Mesendoderm (in vitro differentiated cells): ENCODE measurements at regions not wholly inside any gene's neighbourhood (a gene's known extent, or its start where the extent isn't known, plus 50 kb on each side); places are given as distances from the start of the nearest gene placed in this dataset.

Experiments
- DNase-seq: peaks from one replicate; pipeline ENCODE4 v3.0.0; 2013
- H2AK5ac ChIP-seq: 2 replicates; pipeline ENCODE4 v1.6.1; 2013; ENCODE audit warnings: low read length, inconsistent platforms
- H2BK120ac ChIP-seq: 2 replicates; pipeline ENCODE4 v1.6.1; 2013; ENCODE audit warnings: low read depth, mild to moderate bottlenecking, low read length, moderate library complexity, mixed read lengths
- H2BK15ac ChIP-seq: replicated peaks from 2 replicates; pipeline ENCODE4 v1.6.1; 2013; ENCODE audit warnings: low read depth, mild to moderate bottlenecking, moderate library complexity
- H2BK5ac ChIP-seq: 2 replicates; pipeline ENCODE4 v1.6.1; 2013; ENCODE audit warnings: low read length, inconsistent platforms
- H3K18ac ChIP-seq: 2 replicates; pipeline ENCODE4 v1.6.1; 2013; ENCODE audit warnings: mild to moderate bottlenecking, low read length, mixed read lengths
- H3K23ac ChIP-seq: one replicate; pipeline ENCODE4 v1.6.1; 2013; ENCODE audit warnings: low read length
- H3K27ac ChIP-seq: 2 replicates; pipeline ENCODE4 v1.5.1; 2013; ENCODE audit warnings: low read depth, mild to moderate bottlenecking, inconsistent platforms, low read length, moderate library complexity
- H3K27me3 ChIP-seq: 2 replicates; pipeline ENCODE4 v1.6.1; 2013; ENCODE audit warnings: low read length, control low read depth, mild to moderate bottlenecking, inconsistent platforms; ENCODE audit not compliant: insufficient read depth, poor library complexity
- H3K36me3 ChIP-seq: 2 replicates; pipeline ENCODE4 v1.6.1; 2013; ENCODE audit warnings: low read length, inconsistent platforms; ENCODE audit not compliant: control insufficient read depth, insufficient read depth
- H3K4ac ChIP-seq: one replicate; pipeline ENCODE4 v1.6.1; 2013; ENCODE audit warnings: low read depth, mild to moderate bottlenecking, low read length, moderate library complexity
- H3K4me1 ChIP-seq: 2 replicates; pipeline ENCODE4 v1.6.1; 2013; ENCODE audit warnings: low read depth, low read length, inconsistent platforms; ENCODE audit not compliant: control insufficient read depth
- H3K4me2 ChIP-seq: 2 replicates; pipeline ENCODE4 v1.6.1; 2013; ENCODE audit warnings: low read length
- H3K4me3 ChIP-seq: 2 replicates; pipeline ENCODE4 v1.5.1; 2013; ENCODE audit warnings: mild to moderate bottlenecking, low read length
- H3K56ac ChIP-seq: one replicate; pipeline ENCODE4 v1.6.1; 2013; ENCODE audit warnings: low read length
- H3K79me1 ChIP-seq: 2 replicates; pipeline ENCODE4 v1.6.1; 2013; ENCODE audit warnings: low read length, inconsistent platforms
- H3K79me2 ChIP-seq: 2 replicates; pipeline ENCODE4 v1.6.1; 2013; ENCODE audit warnings: mild to moderate bottlenecking, low read length; ENCODE audit not compliant: control insufficient read depth, insufficient read depth
- H3K9ac ChIP-seq: 2 replicates; pipeline ENCODE4 v1.6.1; 2013; ENCODE audit warnings: low read length, inconsistent platforms
- H4K5ac ChIP-seq: one replicate; pipeline ENCODE4 v1.6.1; 2013; ENCODE audit warnings: low read length
- H4K8ac ChIP-seq: one replicate; pipeline ENCODE4 v1.6.1; 2013; ENCODE audit warnings: low read depth, mild to moderate bottlenecking, control low read depth, low read length, moderate library complexity
- WGBS: extraction: QIAGEN DNeasy Blood & Tissue Kit; methylation state at CpG from one replicate; pipeline ENCODE4 v1.1.7; 2013; ENCODE audit warnings: low lambda C conversion rate, missing lambda C conversion rate; ENCODE audit not compliant: insufficient coverage; ENCODE audit errors: extremely low coverage; 5-methylcytosine and 5-hydroxymethylcytosine counted together

GRCh38 chr13:30026909-30027308, 176.5 kb upstream of the UBL3 start:
- no CpG with 5 or more reads among the region's 5 CpGs for WGBS
- DNase-seq: no peak
- Histone ChIP-seq H3K18ac (no peak overlapping the region), H3K23ac (no peak overlapping the region), H2AK5ac (no peak overlapping the region), H3K79me1 (no peaks in the 10 kb centered on the region), H3K4me2 (no peak overlapping the region), H3K79me2 (no peaks in the 10 kb centered on the region), H3K56ac (no peak overlapping the region), H3K36me3 (no peaks in the 10 kb centered on the region), H3K4me3 (no peak overlapping the region), H3K27me3 (no peaks in the 10 kb centered on the region), H3K27ac (no peak overlapping the region), H3K9ac (no peak overlapping the region), H4K5ac (no peak overlapping the region), H2BK5ac (no peak overlapping the region), H3K4ac (no peak overlapping the region), H2BK15ac (no peak overlapping the region), H3K4me1 (no peaks in the 10 kb centered on the region), H2BK120ac (no peak overlapping the region), H4K8ac (no peak overlapping the region)

- Histone ChIP-seq H3K27ac (no peak overlapping the region), H2AK5ac (no peak overlapping the region), H3K4me3 (no peak overlapping the region), H3K4me2 (no peak overlapping the region), H3K36me3 (no peaks in the 10 kb centered on the region), H3K79me2 (no peaks in the 10 kb centered on the region), H3K18ac (no peak overlapping the region), H2BK5ac (no peak overlapping the region), H4K5ac (no peak overlapping the region), H3K23ac (no peak overlapping the region), H3K4me1 (no peaks in the 10 kb centered on the region), H3K9ac (no peak overlapping the region), H2BK15ac (no peak overlapping the region), H4K8ac (no peak overlapping the region), H3K56ac (no peak overlapping the region), H3K79me1 (no peaks in the 10 kb centered on the region), H3K4ac (no peak overlapping the region), H3K27me3 (no peaks in the 10 kb centered on the region), H2BK120ac (no peak overlapping the region)
- DNase-seq: no peak
- WGBS: no CpG with 5 or more reads among the region's 5 CpGs
Observed at GRCh38 chr13:30026093-30026492, 175.7 kb upstream of the UBL3 start.

- H3K27ac ChIP-seq: no peak overlapping the region
- no peak overlapping the region for H3K4ac ChIP-seq
- no peaks in the 10 kb centered on the region for H3K4me1 ChIP-seq
- no peak overlapping the region for H2BK120ac ChIP-seq
- H3K9ac ChIP-seq: no peak overlapping the region
- H4K5ac ChIP-seq: no peak overlapping the region
- H2BK15ac ChIP-seq: no peak overlapping the region
- no peak overlapping the region for H2BK5ac ChIP-seq
- H3K23ac ChIP-seq: no peak overlapping the region
- H3K4me2 ChIP-seq: no peak overlapping the region
- WGBS: no CpG with 5 or more reads among the region's 1 CpG
- no peak for DNase-seq
- H2AK5ac ChIP-seq: no peak overlapping the region
- H3K18ac ChIP-seq: no peak overlapping the region
- no peaks in the 10 kb centered on the region for H3K79me2 ChIP-seq
- H3K79me1 ChIP-seq: no peaks in the 10 kb centered on the region
- no peaks in the 10 kb centered on the region for H3K27me3 ChIP-seq
- H3K36me3 ChIP-seq: no peaks in the 10 kb centered on the region
- no peak overlapping the region for H3K4me3 ChIP-seq
- no peak overlapping the region for H4K8ac ChIP-seq
- no peak overlapping the region for H3K56ac ChIP-seq
Observed at GRCh38 chr13:30025351-30025750, 174.9 kb upstream of the UBL3 start.

- no peaks in the 10 kb centered on the region for H3K79me2 ChIP-seq
- H2BK5ac ChIP-seq: no peak overlapping the region
- peaks cover 3% of the 10 kb centered on the region for H3K4me1 ChIP-seq
- WGBS: no CpG with 5 or more reads among the region's 8 CpGs
- H3K4me2 ChIP-seq: no peak overlapping the region
- no peak overlapping the region for H3K9ac ChIP-seq
- no peaks in the 10 kb centered on the region for H3K27me3 ChIP-seq
- no peak overlapping the region for H2BK15ac ChIP-seq
- no peak overlapping the region for H3K4me3 ChIP-seq
- H2AK5ac ChIP-seq: peak overlapping the region; percentile 91
- no peak for DNase-seq
- peak overlapping the region; percentile 32 for H2BK120ac ChIP-seq
- H4K8ac ChIP-seq: no peak overlapping the region
- H4K5ac ChIP-seq: no peak overlapping the region
- no peak overlapping the region for H3K4ac ChIP-seq
- H3K36me3 ChIP-seq: no peaks in the 10 kb centered on the region
- H3K56ac ChIP-seq: no peak overlapping the region
- no peak overlapping the region for H3K27ac ChIP-seq
- no peak overlapping the region for H3K18ac ChIP-seq
- H3K23ac ChIP-seq: no peak overlapping the region
- H3K79me1 ChIP-seq: no peaks in the 10 kb centered on the region
Observed at GRCh38 chr13:30024125-30024865, 173.9 kb upstream of the UBL3 start.

- Histone ChIP-seq H3K23ac (no peak overlapping the region), H3K27me3 (no peaks in the 10 kb centered on the region), H3K27ac (no peak overlapping the region), H4K5ac (no peak overlapping the region), H4K8ac (no peak overlapping the region), H2BK15ac (no peak overlapping the region), H3K4ac (no peak overlapping the region), H3K4me1 (peaks cover 3% of the 10 kb centered on the region), H3K18ac (no peak overlapping the region), H2BK5ac (no peak overlapping the region), H3K36me3 (no peaks in the 10 kb centered on the region), H3K79me1 (no peaks in the 10 kb centered on the region), H3K9ac (no peak overlapping the region), H3K4me2 (no peak overlapping the region), H3K79me2 (no peaks in the 10 kb centered on the region), H2AK5ac (peak overlapping the region; percentile 16), H3K56ac (peak overlapping the region; percentile 15), H2BK120ac (no peak overlapping the region), H3K4me3 (no peak overlapping the region)
- no peak for DNase-seq
- no CpG with 5 or more reads among the region's 8 CpGs for WGBS
Observed at GRCh38 chr13:30023196-30023895, 172.9 kb upstream of the UBL3 start.
